ENCODE measurements at regions not wholly inside any gene's neighbourhood (a gene's known extent, or its start where the extent isn't known, plus 50 kb on each side); places are given as distances from the start of the nearest gene placed in this dataset.

GRCh38 chr7:122219253-122219865 is 75.3 kb upstream of the AASS start:
- TF ChIP-seq EZH2 (IDR thresholded peaks at IDR 0.05; ENCODE audit: low read depth, unreplicated experiment) (no peak), CTCF (conservative IDR thresholded peaks at IDR 0.05; ENCODE audit: low read depth in 2 of 2) (peak; percentile 66 to 94)

All from GM23338 (cell line).